H1 (cell line): ENCODE measurements at regions not wholly inside any gene's neighbourhood (a gene's known extent, or its start where the extent isn't known, plus 50 kb on each side); places are given as distances from the start of the nearest gene placed in this dataset.

Source experiments
- CHD1 ChIP-seq: IDR thresholded peaks from 2 replicates; pipeline ENCODE4 v1.6.1; 2012; ENCODE audit warnings: low read depth, low read length, improper control_type of control experiment
- RFX5 ChIP-seq: IDR thresholded peaks from 2 replicates; pipeline ENCODE4 v1.6.1; 2011; ENCODE audit warnings: low read depth, low read length, improper control_type of control experiment, borderline replicate concordance
- SIN3A ChIP-seq, 2 experiments: IDR thresholded peaks in 1 of 2; conservative IDR thresholded peaks in 1 of 2; 2 replicates each; pipeline ENCODE4 v1.6.1; 2011 to 2012; ENCODE audit warnings: low read length in 2 of 2, improper control_type of control experiment in 1 of 2, low read depth in 1 of 2, mild to moderate bottlenecking in 1 of 2

DNA sequence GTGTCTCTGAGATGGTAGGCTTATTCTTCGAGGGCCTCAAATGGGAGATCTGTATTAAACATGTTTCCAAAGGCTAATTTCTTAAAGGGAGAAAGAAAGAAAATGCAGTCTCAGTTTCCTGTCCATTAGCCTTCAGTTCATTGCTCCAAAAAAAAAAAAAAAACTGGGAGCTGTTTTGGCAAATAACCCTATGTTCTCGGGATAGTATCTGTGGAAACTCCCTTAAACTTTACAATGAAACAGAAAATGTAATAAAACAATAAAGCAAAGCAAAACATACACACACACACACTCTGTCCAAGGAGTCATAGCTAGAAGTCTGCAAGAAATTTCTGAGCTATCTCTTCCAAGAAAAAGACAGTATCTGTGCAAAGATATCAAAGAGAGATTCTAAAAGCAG is 172.5 kb upstream of the CELF2 start (continued):
- TF ChIP-seq CHD1 (no peak), SIN3A (conservative IDR thresholded peaks at IDR 0.05 in 1 of 2, IDR thresholded peaks at IDR 0.05 in 1 of 2; ENCODE audit: low read depth in 1 of 2, low read length in 2 of 2) (no peak), RFX5 (no peak)
